HG03045 (cell line): ENCODE measurements at regions not wholly inside any gene's neighbourhood (a gene's known extent, or its start where the extent isn't known, plus 50 kb on each side); places are given as distances from the start of the nearest gene placed in this dataset.
"Not testable (repeated sequence)": the region's sequence is repeated elsewhere in the genome, so short reads cannot be mapped to it uniquely, and the experiment has no call there.

Experiments used
- ATAC-seq: cut with Tn5 transposase; IDR thresholded peaks from one replicate; pipeline ENCODE4 v1.9.1; 2021; ENCODE audit warnings: mild to moderate bottlenecking, moderate library complexity; ENCODE audit not compliant: unreplicated experiment

DNA sequence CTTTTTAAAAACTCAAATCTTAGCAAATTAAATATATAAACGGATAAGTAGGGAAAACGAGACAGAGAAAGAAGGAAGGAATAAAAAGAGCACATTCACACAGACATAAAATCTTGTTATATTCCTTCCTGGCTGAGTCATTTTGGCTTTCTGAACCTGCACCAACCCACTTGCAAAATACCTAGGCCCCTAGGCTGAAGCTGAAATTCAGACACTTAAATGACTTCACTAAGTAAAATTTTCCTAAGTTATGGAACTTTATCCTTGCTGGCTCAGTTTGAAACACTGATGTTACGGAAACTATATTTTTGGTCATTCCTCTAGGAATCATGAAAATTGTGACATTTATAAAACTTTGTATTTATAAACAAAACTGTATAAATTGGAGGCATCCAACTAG lies 462.8 kb upstream of the NFIA start:
- no peak for ATAC-seq

DNA sequence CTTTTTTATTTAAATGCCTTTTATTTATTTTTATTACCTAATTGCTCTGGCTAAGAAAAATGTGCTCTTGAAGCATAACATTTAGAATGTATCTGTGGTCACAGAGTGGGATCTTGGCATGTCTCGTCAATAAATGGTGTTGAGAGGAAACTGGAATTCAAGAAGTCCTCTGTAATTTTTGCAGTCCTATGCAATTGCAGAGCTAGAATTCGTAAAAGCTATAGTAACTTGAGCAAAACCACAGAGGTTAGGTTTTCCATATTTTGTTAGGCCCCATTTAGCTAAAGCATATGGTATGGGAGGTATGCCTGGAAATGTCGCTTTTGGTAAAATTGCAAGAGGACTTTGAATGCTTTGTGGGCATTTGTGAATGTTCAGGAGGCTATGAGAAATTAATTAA lies 466.7 kb upstream of the NFIA start:
- no peak for ATAC-seq

DNA sequence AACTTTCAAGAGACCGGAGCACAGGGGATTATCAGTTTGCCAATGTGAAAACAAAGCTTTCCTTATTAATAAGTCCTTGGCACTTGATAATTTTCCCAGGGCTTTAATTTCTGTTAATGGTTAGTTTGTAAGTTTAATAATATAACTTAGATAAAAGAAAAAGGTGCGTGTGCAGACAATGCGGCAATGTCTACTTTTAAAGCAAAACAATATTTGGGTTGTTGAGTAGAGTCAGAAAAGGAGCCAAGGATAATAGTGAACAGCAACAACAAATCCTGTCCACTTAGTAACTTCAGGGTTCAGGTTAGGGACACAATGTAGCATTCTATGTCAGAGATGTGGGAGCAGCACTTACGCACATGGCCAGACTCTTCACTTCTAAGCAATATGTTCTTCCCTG lies 469.6 kb upstream of the NFIA start:
- ATAC-seq, result no peak

DNA sequence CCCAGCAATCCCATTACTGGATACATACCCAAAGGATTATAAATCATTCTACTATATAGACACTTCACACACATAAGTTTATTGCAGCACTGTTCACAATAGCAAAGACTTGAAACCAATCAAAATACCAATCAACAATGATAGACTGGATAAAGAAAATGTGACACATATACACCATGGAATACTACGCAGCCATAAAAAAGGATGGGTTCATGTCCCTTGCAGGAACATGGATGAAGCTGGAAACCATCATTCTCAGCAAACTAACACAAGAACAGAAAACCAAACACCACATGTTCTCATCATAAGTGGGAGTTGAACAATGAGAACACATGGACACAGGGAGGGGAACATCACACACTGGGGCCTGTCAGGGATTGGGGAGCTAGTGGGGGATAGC lies 475.4 kb upstream of the NFIA start:
- ATAC-seq, result not testable (repeated sequence)

DNA sequence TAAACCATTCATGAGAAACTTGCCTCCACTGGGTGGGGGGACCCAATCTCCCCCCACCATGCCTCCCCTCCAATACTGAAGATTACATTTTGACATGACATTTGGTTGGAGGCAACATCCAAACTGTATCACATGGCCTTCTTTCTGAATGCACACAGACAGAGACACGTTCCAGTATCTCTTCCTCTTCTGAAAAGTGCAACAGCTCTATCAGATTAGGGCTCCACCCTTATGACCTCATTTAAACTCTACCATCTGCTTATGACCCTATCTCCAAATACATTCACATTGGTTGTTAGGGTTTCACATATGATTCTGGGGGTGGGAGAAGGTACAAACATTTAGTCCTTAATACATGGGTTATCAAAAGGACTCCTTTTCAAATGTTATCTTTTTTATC lies 481.8 kb upstream of the NFIA start:
- ATAC-seq, result no peak

DNA sequence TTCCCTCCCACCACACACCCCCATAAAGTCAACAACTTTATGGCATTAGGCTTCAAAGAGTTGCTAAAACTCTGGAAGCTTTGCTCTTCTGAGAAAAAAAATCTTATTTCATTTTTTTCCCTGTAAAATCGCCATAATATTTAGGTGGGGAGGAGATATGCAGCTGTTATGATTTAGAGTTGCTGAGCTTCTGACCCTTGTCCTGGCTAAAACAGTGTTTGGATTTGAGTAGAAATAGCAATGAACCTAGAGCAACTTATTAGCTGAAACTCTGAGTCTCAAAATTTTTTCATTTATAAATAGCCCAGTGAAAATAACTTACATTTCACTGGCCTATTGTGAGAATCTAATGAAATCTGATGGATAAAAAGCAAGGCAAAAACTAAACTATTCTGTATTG lies 482.8 kb upstream of the NFIA start:
- no peak for ATAC-seq

DNA sequence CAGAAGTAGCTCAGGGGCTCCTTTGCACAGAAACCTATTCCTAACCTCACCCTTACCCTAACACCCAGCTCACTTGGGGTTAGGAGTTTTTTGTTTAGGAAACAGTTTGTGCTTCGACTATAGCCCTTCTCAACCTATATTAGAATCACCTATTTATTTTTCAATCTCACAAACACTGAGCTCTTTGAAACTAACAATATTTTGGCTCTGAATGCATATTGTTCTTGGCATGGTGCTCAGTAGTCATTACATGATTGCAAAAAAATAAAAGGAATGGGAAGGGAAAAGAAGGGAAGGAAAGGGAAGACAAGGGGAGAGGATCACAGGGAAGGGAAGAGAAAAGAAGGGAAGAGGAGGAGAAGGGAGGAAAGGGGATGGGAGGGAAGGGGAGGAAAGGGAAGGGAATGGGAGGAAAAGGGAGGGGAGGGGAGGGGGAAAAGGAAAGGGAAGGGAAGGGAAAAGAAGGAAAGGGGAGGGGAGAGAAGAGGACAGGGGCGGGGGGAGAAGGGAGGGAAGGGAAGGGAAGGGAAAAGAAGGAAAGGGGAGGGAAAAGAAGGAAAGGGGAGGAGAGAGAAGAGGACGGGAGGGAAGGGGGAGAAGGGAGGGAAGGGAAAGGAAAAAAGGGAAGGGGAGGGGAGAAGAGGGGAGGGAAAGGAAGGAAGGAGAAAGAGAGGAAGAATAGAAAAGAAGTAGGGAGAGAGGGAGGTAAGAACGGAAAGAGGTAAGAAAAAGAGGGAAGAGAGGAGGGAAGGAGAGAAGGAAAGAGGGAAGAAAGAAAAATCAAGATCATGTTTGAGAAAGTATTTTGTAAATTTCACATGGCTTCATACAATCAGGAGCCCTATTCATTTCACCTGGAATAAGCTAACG lies 484.1 kb upstream of the NFIA start:
- ATAC-seq, result no peak

DNA sequence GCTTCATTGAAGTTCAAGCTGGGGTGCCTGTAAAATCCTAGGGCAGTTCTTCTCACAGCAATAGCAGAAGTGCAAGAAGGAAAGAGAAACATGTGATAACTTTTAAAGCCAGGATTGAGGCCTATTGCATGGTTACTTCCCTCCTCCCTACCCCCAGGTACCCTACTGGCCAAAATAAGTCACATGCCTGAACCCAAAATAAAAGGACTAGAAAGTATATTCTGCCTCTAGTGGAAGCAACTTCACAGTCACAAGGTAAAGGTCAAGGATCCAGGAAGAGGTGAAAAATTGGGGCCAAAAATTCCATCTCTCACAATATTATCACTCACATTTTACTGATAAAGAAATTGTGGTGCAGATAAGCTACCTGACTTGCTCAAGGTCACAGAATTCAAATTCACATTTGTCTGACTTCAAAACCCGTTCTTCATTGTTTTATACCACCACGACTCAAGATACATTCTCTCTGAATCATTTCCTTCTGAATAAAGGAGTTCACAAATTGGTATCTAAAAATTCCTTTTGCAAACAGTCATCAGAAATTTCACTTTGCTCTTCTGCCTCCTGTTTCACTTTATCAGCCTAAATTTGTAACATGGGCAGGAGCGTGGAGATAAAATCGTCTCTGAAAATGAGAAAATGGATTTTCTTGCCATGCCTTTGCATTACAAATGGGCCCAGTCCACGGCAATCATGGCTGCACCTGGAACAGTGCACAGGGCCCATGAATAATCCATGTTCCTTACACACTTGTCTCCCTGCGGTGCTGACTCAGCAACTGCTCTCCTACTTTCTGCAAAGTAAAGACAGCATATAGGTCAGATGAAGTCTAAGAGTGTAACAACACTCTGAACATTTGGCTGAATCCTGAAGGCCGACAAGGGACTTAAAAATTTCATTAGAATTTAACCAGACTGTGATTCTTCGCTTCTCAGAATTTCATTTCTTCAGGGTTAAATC lies 485.3 kb upstream of the NFIA start:
- no peak for ATAC-seq

DNA sequence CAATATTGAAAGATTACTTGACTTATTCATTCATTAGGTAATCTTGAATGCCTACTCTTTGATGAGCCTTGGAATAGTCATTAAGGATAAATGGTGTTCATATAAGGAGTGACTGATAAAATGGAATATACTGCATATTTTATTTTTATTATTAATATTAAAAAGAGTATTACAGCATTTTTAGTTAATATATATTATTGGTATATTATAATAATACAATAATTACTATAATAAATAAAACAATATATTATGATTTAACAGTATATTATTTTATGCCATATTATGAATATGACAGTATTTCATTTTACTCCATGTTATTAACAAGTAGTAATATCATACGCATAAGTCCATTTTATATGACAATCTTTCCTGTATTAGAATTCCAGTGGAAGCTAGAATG lies 490.8 kb upstream of the NFIA start:
- no peak for ATAC-seq

DNA sequence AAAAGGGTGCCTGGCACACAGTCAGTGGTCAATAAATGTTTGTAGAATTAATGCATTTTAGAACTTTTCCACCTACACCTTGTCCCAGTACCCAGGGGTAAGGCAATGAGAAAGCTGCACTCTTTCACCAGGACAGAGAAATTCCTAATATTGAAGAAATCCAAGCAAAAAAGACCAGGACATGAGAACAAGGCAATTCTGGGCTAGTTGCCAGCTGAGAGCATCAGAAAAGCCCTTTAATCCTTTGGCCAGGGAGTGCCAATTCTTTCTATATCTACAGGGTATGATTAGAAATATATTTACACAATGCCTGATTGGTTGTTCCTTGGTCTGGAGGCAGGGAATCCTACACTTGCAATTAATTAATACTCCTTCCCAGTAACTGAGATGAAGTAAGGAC lies 492.4 kb upstream of the NFIA start:
- no peak for ATAC-seq

DNA sequence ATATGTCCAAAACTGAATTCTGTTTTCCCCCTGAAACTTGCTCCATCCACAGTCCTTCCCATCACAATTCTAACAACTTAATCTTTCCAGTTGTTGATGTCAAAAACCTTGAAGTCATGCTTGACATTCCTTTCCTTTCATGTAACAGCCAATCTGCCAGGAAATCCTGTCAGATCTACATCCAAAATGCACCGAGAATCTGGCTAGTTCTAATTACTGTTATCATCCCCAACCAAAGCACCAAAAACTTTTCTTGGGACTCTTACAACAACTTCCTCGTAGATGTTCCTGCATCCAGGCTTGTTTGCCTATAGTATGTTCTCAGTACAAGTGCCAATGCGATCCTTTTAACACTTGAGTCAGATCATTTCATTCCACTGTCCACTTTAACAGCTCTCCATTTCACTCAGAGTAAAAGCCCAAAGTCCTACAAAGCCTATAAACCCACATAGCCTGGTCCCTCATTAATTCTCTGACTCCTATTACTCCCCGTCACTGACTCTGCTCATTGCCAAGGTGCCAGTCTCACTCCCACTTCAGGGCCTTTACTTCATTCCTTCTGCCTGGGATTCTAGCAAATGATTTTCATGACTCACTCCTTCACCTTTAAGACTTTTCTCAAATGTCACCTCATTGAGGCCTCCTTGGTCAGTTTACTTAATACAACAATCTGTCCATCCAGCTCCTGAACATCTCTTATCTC lies 493.2 kb upstream of the NFIA start:
- no peak for ATAC-seq

DNA sequence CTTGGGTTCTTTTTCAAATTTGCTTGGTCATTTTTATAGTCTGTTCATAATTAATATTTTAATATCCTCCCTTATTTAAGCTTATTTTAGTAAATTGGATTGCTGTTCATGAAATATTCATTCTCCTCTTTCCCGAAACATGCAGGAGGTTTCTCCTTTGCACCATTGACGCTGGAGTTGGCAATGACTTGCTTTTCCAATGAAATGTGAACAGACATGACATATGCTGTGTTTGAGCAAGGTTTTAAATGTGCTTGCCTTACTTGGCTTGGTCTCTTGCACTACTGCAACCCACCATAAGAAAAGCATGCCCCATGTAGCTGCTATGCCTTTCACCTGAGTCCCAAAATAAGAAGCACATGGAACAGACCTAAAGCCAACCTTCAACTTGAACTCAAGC lies 498.0 kb upstream of the NFIA start:
- ATAC-seq, result no peak

DNA sequence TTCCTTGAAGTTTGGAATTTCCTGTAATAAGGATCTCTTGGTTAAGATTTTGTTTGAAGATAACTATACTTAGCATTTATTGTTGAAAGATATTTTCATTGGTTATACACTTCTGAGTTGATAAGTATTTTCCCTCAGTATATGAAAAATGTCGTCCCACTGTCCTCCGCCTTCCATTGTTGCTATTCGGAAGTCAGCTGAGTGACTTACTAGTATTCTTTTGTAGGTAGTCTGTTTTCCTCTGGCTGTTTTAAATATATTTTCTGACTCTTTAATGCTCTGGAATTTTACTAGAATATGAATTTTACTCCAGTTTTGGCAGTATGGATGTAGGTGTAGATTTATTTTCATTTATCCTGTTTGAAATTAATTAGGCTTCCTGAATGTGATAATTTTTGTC lies 498.7 kb upstream of the NFIA start:
- ATAC-seq, result no peak

DNA sequence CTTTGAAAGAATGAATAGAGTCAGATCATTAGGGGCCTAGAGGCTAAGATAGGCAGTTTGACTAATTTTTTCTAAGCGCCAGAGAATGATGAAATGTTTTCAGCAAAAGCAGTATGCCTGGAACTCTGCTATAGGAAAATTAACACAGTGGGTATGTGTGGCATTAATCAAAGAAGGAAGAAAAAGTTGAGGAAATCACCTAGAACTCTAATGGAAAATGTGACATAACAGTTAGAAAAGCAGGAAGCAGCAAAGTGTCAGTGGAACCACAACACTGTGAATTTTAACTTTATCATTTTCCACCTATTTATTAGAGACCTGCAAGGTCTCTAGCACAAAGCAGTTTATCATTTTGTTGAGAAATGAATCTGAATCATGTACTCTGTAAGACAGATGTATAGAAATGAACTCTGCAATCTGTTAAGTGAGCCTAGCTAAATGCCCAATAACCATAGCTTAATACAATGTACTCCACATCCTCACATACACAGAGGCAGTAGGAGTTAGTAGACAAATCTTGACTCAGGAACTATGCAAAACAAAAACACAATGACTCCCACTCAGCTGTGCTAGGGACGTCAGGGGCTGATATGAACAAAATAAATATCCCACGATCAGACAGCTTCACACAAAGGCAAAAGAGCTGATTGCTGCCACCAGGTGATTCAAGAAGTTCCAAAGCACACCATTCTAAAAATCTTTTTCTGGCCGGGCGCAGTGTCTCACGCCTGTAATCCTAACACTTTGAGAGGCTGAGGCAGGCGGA lies 500.7 kb upstream of the NFIA start:
- no peak for ATAC-seq

DNA sequence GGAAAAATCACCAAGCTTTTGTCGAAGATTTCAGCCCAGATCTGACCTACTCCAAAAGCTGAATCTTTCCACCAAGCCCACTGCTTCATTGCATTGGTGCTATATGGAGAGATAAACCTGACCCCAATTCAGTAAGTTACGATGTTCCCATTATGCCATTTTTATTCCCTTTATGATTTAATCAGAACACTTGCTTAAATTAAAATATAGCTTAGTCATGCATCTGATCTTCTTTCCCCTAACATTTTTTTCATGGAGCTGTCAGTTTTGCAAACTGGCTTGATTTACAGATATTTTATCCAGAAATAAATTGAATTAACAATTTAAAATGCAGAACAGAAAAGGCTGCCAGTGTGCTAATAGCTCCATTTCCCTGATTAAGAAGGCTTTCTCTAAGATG lies 503.5 kb upstream of the C1orf87 start:
- no peak for ATAC-seq

DNA sequence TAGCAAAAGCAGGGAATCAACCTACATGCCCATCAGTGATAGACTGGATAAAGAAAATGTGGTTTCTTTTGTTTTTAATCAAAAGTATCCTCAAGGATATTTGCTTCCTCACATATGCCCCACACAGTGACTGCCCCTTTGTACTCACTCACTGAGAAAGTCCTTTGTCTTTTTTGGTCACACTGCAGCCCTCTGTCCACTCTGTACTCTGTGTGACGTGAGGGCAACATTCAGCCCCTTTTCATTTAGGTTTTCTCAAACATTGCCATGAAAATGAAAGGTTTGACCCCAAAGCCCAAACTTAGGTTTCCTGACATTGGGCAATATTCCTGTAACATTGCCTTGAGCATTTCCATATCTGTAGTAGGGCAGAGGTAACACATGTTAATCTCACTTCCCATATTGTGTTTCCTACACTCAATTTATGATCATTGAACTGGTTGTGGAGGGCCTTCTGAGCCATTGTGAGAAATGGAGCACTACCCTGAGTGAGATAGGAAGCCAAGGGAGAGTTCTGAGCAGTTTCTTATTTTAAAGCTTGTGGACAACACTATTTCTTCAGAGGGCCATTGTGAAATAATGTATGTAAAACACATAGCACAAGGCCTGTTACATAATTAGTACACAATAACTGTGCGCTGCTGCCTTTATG lies 501.9 kb upstream of the C1orf87 start:
- ATAC-seq, result no peak

DNA sequence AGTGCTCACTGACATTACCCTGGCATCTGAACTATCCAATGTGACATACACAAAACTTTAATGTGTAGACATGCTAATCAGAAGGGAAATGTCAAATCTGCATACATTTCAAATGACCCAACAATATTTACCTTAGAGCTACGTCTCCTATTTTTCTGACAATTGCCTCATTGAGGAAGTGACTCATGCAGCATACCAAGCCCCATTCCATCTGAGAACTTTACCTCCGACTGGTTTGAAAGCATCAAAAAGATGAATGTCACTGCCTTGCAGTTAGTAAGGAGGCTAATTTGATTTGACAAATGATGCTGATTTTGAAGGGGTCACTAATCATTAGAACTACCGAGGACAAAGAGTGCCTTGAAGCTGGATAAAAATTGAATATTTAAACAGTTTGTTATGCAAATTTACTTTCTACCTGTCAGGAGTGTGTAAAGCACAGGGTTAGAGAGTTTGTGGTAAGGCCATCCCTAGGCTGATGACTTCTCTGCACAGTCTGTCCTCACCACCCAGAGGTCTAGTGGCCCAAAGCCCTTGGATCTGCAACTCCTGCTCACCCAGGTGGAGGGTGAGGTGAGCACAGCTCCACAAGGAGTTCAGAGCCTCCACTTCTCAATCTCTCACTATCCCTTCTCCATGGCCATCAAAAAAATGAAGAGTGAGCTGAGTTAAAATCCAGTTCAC lies 500.3 kb upstream of the C1orf87 start:
- no peak for ATAC-seq

DNA sequence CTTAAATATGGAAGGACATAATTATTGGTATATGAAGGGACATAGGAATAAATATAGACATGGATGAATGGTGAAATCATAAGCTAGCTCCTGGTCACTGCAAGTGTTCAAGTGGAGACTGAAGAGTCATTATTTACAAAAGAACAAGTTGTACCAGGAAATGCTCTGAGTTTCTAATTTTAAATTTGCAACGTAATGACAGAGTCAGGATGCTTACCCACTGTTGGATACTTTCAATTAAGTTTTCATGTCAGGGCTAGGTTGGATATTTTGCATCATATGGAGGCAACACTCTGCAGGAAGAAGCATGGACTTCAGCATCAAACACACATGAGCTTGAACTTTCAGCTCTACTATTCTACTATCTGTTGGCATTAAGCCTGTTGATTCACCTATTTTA lies 499.6 kb upstream of the C1orf87 start:
- no peak for ATAC-seq

DNA sequence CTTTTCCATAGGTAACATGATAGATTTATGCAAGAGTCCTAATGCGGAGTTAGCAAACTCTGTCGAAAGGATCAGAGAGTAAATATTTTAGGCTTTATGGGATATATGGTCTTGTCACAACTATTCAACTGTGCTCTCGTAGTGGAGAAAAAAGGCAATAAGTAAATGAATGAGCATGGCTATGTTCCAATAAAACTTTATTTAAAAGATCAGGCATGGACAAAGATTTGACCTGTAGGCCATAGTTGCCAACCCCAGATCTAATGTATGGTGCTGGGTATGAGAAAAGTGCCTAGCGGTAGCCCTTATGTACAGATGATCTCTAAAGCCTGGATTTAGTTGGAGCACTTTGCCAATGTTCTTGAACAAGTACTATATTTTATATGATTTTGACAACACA lies 498.8 kb upstream of the C1orf87 start:
- no peak for ATAC-seq

DNA sequence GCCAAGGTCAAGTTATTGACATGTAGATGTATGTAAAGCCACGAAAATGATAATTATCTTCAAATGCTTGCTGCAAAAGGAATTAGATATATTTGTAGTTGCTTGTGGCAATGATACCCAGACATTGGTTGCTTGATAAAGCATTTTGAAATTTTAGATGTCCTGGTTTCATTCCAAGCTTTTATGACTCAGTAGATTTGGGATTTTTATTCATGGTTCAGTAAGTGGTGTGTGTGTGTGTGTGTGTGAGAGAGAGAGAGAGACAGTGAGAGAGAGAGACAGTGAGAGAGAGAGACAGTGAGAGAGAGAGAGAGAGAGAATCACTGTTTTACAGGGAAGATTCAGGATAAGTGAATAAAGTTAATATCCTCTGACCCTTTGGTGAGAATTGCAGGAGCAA lies 498.2 kb upstream of the C1orf87 start:
- no peak for ATAC-seq
